ENCODE measurements at regions not wholly inside any gene's neighbourhood (a gene's known extent, or its start where the extent isn't known, plus 50 kb on each side); places are given as distances from the start of the nearest gene placed in this dataset.
"Not testable (repeated sequence)": the region's sequence is repeated elsewhere in the genome, so short reads cannot be mapped to it uniquely, and the experiment has no call there.

- DNase-seq (ENCODE audit: low read depth in 2 of 2), result no peak
Observed at GRCh38 chr20:51187261-51187660, 164.4 kb upstream of the KCNG1 start.

- DNase-seq (ENCODE audit: low read depth in 2 of 2), result no peak
Observed at GRCh38 chr20:51185861-51186260, 163.0 kb upstream of the KCNG1 start.

GRCh38 chr20:51185277-51185676, 162.4 kb upstream of the KCNG1 start:
- no peak for DNase-seq (ENCODE audit: low read depth in 2 of 2)

DNA sequence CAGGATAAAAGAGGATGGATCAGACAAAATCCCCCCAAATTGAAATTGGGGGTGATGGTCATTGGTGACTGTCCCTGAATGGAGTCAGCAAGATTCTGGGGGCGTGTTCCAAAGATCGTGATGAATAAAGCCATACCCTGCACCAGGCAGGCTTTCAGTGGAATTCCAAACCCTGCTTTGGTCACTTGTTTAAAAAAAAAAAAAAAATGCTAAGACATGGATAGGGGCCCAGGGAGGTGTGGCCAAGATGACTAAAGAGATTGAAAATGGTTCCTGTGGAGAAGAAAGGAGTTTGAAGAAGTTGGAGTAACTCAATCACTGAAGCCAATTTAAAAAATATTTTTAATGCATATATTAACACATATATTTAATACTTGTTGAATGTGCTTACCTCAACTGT, 161.4 kb upstream of the KCNG1 start:
- no peak for DNase-seq (ENCODE audit: low read depth in 2 of 2)

DNA sequence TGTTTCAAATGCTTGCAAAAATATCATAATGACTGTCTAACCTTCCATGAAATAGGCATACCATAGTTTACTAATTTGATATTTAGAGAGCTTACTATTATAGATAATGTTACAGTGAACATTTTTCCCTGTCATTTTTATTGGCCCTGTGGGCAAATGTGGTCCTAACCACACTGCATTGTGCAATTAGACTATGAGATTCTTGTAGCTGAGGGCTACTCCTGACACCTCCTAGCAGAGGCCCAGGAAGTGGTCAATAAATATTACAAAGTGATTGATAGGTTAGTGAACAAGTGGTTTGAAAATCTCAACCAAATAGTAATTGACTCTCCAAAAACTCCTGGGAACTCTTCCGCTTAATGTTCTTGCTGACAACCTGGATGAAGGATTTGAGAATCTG, 160.5 kb upstream of the KCNG1 start:
- no peak for DNase-seq (ENCODE audit: low read depth in 2 of 2)

GRCh38 chr20:51182571-51182970, 159.7 kb upstream of the KCNG1 start:
- DNase-seq (ENCODE audit: low read depth in 2 of 2), result no peak

- DNase-seq (ENCODE audit: low read depth in 2 of 2), result no peak
Observed at GRCh38 chr20:51178153-51178552, 155.2 kb upstream of the KCNG1 start.

GRCh38 chr20:51176876-51177275, 154.0 kb upstream of the KCNG1 start:
- DNase-seq (ENCODE audit: low read depth in 2 of 2), result no peak

DNA sequence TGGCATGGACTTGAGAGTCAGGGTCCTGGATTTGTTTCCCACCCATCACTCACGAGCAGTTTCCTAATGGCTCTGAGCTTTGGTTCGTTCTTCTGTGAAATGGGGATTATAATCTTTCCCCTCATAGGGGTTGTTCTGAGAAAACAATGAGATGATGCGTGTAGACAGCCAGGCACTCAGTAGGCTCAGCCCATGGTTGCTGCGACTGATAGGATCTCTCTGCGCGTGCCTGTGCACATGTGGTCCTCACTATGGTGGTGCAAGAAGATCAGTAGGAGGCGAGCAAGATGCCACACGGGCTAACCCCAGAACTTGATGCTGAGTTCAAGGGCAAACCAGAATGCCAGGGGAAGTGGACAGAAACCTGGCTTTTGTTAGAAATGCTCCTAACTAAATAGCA, 153.5 kb upstream of the KCNG1 start:
- DNase-seq (ENCODE audit: low read depth in 2 of 2), result no peak

GRCh38 chr20:51175724-51176123, 152.8 kb upstream of the KCNG1 start:
- DNase-seq (ENCODE audit: low read depth in 2 of 2), result no peak

GRCh38 chr20:51175156-51175555, 152.2 kb upstream of the KCNG1 start:
- no peak for DNase-seq (ENCODE audit: low read depth in 2 of 2)

- no peak for DNase-seq (ENCODE audit: low read depth in 2 of 2)
Observed at GRCh38 chr20:51174536-51174935, 151.6 kb upstream of the KCNG1 start.

DNA sequence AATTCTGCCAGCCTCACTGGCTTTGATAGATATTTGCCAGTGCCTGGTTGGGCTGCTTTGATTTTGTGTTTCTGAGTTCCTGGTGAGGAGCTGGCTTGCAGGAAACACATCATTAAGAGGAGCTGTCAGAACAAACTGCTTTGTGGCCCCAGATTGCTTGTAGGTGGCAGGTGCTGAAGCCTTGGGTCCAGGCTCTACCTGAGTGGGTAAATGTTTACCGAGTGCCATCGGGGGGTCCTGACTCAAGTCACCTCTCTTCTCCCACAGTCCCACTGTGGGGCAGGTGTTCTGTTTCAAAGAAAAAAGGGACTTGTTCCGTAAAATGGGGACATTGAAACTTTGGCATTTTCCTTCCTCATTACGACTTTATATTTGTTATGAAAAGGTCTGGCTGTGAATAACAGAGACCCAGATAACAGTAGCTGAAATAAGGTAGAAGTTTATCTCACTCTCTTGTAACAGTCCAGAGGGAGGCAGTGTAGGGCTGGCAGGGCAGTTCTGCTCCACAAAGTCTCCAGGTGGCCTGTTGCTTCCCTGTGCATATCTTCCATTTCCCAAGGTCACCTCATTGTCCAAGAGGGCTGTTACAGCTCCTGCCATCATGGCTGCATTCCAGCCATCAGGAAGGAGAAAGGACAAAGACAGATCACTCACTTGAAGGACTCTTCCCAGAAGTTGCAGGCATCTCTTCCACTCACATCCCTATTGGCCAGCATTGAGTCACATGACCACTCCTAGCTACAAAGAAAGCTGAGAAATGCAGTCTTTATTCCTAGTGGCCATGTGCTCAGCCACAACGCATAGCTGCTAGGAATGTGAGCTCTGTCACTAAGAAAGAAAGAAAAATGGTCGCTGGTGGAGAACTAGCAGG, 149.9 kb upstream of the KCNG1 start:
- DNase-seq (ENCODE audit: low read depth in 2 of 2), result no peak

DNA sequence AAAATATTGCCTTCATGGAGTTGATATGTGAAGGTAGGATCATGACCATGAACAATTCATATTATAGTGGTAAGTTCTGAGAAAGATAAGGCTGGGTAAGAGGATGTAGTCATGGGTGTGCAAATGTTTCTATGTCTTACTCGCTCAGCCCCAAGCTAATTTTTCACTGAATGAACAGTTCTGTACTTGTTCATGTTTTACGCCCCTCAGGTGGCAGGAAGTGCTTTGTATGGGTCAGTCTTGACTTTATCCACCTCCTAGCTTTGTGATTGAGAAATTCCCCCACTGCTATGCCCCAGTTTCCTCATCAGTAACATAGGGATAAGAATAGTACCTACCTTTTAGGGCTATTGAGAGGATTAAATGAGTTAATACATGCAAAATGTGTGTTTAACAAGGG, 148.2 kb upstream of the KCNG1 start:
- DNase-seq (ENCODE audit: low read depth in 2 of 2), result no peak

DNA sequence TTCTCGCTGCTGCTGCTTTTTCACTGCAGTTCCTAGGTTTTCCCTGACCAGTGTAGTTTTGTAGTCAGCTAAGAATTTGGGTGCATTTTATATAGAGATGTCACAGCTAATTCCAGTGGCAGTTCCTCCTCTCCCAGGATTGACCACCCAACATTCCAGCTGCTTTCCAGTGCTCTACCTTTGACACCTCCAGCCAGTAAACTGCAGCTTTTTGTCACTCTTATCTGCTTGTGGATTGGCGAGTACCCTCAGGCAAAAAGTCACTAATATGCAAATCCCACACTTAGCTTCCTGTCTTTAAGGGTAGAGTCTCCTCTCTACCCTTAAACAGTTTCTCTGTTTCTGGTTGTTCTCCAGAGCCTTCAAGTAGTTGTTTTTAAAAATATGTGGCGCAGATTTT, 146.9 kb upstream of the KCNG1 start:
- DNase-seq (ENCODE audit: low read depth in 2 of 2), result no peak

DNA sequence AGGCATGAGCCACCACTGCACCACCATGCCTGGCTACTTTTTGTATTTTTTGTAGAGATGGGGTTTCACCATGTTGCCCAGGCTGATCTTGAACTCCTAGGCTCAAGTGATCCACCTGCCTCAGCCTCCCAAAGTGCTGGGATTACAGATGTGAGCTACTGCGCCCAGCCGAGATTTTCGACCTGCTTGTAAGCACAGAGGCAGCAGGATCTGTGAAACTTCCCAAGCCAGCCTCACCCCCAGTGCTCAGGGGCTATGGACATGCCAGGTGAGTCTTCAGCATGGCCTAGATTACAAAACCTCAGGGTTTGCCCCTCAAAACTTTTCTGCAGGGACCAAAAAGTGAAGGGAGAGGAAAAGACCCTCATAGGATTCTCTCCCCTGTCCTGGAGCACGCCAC, 145.0 kb upstream of the KCNG1 start:
- DNase-seq (ENCODE audit: low read depth in 2 of 2), result not testable (repeated sequence)

DNA sequence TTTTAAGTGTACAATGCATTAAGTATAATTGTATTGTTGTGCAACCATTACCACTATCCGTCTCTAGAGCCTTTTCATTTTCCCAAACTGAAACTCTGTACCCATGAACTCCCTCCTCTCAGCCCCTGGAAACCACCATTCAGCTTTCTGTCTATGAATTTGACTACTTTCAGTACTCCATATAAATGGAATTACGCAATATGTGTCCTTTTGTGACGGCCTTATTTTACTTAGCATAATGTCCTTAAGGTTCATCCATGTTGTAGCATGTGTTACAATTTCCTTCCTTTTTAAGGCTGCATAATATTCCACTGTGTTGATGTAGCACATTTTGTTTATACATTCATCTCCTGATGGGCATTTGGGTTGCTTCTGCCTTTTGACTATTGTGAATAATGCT, 143.6 kb upstream of the KCNG1 start:
- DNase-seq (ENCODE audit: low read depth in 2 of 2), result no peak

DNA sequence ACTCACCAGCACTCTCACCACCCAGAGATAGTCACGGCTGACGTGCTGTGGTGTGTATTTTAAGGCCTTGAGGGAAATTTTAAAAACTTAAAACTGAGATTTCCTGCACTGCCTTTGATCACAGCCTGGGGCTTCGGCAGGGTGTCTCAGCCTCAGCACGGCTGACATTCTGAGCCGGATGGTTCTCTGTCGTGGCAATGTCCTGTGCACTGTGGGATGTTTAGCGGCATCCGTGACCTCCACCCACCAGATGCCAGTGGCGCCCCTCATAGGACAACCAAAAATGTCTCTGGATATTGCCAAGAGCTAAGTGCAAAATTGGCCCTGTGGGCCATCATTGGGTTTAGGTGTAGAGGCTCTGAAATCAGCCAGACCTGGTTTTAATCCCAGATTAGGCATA, 142.2 kb upstream of the KCNG1 start:
- DNase-seq (ENCODE audit: low read depth in 2 of 2), result no peak

GRCh38 chr20:51164731-51165130, 141.8 kb upstream of the KCNG1 start:
- no peak for DNase-seq (ENCODE audit: low read depth in 2 of 2)

DNA sequence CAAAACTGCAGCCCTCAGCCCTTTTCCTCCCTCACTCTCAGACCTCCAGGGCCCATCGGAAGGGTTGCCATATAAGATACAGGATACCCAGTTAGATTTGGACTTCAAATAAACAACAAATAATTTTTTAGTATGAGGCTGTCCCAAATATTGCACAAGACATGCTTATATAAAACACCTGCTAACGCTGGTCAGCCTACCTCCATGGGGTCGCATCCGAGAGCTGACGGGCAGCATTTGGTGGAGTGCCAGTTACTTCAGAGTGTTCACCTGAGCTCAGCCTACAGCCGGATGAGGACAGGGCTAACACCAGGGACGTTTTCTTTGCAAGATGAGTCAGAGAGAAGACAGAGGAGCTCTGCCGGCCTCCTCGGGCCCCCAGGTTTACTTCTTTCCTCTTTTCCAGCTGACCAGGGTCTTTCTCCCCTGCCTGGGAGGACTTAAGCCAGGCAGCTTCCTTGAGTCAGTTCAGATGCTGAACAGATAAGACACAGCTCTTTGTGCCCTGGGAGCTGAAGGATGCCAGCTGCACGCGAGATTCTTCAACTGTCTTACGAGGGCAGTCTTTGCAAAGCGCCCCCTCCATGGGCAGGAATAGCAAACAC, 141.2 kb upstream of the KCNG1 start:
- no peak for DNase-seq (ENCODE audit: low read depth in 2 of 2)

DNA sequence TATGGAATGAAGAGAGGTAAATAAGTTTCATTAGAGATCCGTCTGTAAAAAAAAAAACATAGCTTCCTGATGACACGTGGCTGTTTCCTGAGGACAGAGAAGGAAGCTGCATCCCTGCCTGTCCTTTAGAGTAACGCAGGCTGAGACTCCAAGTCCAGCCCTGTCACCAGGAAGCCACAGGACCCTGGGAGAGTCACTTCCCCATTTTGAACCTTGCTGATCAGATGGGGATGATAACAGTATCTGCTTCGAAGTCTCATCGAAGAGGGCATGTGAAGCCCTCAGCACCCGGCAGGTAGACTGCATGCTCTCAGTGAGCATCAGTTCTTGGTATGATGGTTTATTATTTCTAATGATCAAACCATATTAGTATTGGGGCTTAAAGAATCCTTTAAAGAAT, 139.1 kb upstream of the KCNG1 start:
- no peak for DNase-seq (ENCODE audit: low read depth in 2 of 2)

DNA sequence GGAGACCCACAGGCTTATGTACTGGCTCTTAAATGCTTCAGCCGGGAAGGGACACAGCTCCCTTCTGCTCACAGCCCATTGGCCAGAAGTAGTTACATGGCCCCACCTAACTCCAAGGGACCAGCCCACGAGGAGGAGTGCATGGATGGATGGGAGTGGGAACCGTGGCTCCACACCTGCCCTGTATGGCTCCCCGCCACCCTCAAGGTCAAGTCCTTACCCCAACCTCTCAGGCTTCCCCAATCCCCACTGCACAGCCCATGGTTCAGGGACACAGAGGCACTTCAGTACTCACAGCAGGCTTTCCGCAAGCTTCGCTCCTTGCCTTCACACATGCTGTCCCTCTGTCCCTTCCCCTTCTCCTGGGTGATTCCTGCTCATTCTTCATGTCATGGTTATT, 137.9 kb upstream of the KCNG1 start:
- DNase-seq (ENCODE audit: low read depth in 2 of 2), result no peak

- no peak for DNase-seq (ENCODE audit: low read depth in 2 of 2)
Observed at GRCh38 chr20:51159981-51160380, 137.1 kb upstream of the KCNG1 start.

DNA sequence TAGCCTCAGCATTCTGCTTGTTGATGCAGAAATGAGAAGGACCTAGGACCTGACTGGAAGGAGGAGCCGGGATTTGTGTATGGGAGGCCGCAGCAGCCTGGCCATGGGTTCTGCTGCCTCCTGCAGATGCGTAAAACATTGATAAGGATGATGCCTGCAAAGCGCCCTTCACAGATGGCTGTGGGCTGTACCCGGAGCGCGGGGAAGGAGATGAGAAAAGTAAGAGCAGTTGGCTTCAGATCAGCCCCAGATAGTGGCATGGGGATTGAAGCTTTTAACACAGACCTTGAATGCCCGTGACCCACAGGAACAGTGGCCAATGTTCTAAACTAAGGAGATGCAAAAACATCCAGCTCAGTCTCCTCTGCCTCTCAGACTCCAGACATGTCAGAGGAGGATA, 136.4 kb upstream of the KCNG1 start:
- DNase-seq (ENCODE audit: low read depth in 2 of 2), result no peak

All from stimulated activated CD8-positive, alpha-beta memory T cell treated with anti-CD3 and anti-CD28 coated beads, Interleukin-15, amount 100 ng/mL, for 48 hours (primary cell).